NCI-H524 treated with DMSO at 0.1 percent for 48 hours (cell line): ENCODE measurements at regions not wholly inside any gene's neighbourhood (a gene's known extent, or its start where the extent isn't known, plus 50 kb on each side); places are given as distances from the start of the nearest gene placed in this dataset.
A peak's percentile ranks its signal among the peaks of the same experiment; 100 is the strongest.

Experiments used
- DNase-seq: peaks from one replicate; lab custom pipeline; 2025; lab: John Stamatoyannopoulos, UW

DNA sequence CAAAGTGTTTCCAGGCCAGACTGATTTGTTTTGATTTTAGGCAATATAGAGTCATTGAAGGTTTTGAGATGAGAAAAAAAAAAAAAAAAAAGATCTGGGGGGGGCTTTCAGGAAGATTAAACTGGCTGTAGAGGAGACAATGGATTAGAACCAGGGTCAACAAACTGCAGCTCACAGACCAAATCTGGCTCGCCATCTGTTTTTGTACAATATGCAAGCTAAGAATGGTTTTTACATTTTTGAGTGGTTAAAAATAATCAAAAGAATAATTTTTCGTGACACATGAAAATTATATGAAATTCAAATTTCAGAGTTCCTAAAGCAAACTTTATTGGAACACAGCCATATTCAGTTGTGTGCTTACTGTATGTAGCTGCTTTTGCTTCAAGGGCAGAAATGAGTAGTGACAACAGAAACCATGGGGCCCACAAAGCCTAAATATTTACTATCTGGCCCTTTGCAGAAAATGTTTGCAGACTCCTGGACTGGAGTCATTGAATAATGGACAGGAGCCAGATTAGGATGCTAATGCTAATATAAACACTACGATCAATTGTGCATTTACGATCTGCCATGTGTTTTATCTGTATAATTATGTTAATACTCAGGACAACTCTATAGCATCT lies 375.7 kb upstream of the DAB1 start:
- DNase-seq = no peak

DNA sequence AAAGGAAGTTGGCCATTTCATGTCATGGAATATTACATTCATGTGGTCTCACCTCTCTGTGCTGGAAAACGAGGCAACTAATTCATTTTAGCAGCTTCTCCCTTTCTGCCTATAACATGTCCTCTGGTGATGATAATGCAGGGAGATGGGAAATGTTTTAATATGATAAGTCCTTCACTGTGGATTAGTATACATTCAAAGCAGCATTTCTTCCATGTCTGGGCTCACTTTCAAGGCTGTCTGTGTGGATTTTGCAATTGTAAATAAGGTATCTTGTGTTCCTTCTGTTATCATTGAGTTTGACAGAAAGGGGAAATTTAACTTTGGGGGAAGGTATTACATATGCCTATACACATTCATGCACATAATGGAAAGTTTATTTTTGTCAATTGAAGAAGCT lies 374.7 kb upstream of the DAB1 start:
- DNase-seq = no peak

DNA sequence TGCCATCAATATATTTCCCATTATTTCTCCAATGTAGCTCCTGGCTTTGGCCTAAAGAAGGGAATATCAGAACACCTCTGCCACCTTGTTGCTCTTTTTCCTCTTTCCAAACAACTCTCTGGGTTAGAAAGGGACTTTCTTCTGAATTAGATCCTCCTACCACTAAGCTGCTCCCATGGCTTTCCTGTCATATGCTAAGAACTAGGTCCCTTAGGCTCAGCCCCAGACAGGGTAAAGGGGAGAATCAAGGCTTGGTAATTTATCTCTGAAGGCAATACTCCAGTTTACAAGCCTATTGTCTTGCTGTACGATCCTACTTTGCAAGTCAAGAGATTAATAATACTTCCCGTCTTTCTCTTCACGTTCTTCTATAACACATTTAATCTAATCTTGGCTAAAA lies 373.2 kb upstream of the DAB1 start:
- DNase-seq = no peak

DNA sequence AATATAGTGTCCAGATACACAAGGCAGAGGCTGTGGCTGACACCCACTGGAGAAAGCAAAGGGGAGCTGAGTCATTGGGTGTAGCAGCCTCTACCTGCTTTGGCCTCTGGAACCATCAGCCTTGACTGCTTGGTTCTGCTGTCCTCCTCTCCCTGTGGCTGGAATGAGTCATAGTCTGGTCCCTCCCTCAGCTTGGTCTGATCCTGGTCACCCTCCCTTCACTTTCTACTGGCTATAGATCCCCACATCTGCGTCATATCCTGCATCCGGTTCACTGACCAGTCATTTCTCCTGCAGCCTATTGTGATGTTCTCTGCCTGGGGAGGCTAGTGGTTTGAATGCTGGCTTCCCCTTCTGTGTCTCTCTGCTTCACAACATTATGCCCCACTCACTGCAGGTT lies 372.8 kb upstream of the DAB1 start:
- no peak for DNase-seq

DNA sequence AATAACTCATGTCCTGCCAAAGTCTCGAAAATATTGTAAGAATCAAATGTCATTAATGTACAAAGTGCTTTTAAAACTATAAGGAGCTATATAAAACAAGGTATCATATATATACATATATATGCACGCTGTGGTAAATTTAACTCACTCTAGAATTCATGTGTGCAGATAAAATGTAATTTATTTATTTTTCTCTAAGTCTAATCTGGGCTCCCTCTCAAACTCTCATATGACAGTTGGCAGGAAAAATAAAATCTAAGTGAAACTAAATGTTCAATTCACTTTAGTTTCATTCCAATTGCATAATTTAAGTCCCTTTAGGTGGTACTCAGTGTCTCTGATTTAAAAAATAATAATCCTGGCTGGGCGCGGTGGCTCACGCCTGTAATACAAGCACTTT lies 372.0 kb upstream of the DAB1 start:
- DNase-seq = no peak

DNA sequence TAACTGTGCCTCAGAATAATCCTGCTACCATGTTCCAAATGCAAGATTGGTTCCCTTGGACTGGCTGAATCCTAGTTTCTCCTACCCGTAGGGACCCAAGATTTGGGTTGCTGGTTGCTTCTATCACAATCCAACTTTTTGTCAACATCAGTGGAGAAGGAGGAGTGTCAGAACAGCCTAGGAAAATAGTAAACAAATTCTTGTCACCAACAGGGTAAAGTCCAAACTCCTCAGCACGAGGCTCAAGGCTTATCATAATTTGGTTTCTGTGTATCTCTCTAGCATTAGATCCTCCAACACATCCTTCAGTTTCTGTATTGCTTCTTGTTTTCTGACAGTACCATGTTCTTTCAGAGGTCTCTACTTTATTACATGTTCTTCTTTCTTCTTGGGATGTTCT lies 370.2 kb upstream of the DAB1 start:
- DNase-seq = no peak

DNA sequence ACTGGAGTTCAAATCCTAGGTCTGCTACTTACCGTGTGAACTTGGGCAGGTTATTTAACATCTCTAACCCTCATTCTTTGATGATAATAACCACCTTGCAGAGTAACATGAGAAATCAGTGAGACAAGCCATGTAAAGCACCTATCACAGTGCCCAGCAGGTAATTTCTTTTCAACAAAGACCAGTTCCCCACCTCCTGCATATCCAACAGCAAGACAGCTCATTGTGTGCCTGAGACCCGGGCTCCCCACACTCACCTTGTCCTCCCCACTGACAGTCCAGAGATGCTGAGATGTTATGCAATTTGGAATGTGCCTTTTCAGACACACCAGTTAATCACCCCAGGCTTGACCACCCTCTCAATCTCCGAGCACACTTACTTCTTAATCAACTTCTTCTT lies 367.6 kb upstream of the DAB1 start:
- DNase-seq = no peak

DNA sequence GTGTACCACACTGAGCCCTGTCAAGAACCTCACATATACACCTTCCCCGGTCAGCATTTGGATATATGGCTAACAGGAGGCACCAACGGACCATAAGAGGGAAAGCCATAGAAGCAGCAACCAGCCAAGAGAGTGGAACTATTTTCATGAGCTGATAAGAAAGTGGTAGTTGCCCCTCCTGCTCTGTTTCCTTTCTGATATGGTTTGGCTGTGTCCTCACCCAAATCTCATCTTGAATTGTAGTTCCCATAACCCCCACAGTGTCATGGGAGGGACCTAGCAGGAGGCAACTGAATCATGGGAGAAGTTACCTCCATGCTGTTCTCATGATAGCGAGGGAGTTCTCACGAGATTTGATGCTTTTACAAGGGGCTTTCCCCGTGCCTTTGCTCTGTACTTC lies 366.1 kb upstream of the DAB1 start:
- DNase-seq = no peak

DNA sequence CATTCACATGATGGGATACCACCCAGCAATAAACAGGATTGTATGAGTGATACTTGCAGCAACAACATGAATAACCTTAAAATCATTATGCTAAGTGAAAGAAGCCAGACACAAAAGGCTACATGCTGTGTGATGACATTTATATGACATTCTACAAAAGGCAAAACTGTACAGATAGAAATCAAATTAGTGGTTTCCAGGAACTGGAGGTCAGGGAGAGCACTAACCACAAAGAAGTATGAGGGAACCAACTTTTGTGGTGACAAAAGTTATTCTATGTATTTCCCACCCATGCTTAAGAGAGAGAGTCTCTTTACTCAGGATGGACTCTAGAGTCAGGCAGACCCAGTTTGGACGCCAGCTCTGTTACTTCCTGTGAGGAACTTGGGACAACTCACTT lies 364.5 kb upstream of the DAB1 start:
- DNase-seq = no peak

DNA sequence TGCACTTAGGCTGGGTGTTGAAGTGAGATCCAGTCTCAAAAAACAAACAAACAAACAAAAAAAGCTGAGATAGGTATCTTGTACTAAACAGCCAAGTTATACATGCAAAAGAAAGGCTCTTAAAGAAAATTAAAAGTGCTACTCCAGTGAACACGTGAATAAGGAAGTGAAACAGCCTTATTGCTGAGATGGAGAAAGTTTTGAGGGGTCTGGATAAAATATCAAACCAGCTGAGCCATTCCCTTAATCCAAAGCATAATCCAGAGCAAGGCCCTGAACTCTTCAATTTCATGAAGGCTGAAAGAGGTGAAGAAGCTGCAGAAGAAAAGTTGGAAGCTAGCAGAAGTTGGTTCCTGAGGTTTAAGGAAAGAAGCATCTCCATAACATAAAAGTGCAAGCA lies 360.5 kb upstream of the DAB1 start:
- DNase-seq = no peak

DNA sequence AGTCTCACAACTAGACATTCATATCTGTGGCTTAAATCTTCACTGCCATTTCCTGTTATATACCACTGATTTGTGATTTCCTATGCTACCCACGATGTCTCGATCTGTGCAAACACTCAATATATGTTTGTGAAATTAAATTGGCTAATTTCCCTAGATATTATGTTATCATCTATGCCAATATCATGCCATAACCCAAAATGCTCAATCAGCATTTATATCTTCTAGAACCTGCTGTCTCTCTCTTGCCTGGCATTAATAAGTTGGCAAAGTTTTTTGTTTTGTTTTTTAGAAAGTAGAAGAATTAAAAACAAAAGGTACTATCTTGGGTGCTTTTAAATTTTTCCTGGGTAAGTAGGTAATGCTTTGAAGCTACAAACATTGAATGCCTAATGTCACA lies 358.5 kb upstream of the DAB1 start:
- no peak for DNase-seq

DNA sequence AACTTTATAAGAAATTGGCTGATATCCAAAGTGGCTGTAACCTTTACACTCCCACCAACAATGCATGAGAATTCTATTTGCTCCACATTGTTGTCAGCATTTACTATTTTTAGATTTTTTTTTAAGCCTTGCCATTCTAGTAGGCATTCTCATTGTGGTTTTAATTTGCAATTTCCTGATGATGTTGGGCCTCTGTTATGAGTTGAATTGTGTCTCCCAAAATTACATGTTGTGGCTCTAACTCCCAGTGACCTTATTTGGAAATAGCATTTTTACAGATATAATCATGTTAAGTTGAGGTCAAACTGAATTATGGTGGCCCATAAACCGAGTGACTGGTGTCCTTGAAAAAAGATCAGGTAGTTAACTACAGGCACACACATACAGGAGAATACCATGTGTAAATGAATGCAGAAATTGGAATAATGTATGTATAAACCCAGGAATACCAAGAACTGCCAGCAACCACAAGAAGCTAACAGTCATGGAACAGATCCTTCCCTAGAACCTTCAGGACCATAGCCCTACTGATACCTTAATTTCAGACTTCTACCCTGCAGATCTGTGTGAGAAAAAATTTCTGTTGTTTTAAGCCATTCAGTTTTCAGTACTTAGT lies 348.8 kb upstream of the DAB1 start:
- no peak for DNase-seq

DNA sequence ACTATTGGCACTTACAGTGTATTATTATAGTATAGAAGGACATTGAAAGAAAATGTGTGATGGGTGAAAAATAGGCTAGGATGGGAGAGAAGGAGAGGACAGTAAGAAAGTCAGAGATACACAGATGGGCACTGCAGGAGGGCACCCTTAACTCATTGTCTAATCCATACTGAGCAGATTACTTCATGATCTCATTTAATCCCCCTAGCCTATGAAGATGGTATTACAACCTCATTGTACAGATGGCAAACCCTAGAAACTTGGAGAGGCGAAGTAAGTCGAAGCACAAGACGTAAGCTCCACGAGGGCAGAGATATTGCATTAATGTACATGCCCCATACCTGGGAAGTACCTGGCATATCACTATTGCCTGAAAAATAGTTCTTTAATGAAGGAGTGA lies 346.9 kb upstream of the DAB1 start:
- peak; percentile 90 for DNase-seq

DNA sequence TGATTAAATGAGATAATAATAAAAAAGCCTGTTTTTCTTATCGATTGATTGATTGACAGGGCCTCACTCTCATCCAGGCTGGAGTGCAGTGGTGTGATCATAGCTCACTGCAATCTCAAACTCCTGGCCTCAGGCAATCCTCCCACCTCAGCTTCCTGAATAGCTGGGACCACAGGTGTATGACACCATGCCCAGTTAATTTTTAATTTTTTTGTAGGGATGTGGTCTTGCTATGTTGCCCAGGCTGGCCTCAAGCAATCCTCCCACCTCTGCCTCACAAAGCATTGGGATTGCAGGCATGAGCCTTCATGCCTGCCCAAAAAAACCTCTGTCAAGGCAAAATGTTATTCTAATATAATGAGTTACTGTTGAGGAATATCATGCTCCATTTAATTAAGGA lies 346.4 kb upstream of the DAB1 start:
- DNase-seq = no peak

DNA sequence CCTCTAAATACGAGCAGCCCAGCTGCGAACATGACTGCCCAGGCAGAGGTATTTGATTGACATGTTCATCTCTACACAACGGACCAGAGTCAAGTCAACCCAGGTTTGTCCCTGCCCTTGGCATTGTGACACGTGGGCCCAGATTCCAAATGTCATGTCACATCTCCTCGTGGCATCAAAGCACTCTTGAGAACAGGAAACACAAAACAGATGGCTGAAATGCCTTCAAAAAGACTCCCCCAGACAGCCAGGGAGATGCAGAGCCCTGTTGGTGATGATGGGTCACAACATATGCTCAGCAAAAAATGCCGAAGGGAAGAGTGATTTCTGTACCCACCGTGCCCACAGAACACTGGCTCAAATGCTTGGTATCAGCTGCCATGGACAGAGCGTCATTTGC lies 337.8 kb upstream of the DAB1 start:
- no peak for DNase-seq

DNA sequence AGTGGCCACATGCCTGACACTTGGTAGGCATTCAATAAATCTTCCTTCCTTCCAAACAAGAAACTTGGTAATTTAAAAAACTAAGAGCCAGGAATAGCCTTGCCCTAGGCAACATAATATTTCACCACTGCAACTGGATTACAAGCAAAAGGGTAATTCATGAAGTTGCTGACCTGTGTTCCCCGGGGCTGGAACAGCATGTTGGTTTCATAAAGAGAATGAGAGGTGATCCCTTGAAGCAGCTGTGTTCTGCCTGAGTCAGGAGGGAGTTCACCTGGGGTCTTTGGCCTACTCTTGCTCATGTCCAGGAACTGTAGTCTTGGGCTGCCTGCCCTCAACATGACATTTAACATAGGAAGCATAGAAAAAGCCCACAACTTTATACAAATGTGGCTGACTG lies 329.0 kb upstream of the DAB1 start:
- DNase-seq = no peak

DNA sequence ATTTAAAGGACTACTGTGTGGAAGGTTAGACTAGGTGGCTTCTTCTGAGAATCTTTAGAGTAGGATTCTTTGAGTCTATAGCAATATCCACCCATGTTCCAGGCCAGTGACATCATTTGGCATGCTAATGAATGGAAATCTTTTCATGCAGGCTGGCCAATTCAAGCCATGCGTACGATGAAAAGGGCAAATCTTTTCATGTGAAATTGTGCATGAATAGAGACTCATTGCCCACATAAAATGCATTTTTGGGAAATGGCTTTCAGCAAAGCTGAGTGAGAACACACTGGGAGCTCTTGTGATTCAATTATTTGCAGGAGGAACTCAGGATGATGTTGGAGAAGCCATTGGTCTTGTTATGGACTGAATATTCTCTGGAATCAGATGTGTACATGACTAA lies 324.9 kb upstream of the DAB1 start:
- no peak for DNase-seq

DNA sequence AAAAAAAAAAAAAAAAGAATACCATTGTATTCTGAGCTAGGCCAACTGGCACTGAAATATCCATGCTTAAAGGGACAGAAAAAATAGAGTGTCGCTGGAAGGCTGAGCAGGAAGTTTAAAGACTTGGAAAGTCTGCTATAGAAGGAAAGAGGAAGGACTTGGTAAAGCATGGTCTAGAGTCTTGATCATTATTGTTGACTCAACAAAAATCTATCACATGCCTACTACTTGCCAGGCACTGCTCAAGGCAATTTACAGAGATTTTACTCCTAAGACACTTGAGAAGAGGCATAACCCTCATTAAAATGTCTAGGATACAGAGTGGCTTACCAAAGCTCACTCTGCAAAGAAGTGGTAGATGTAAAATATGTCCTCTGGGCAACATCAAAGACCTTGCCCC lies 324.0 kb upstream of the DAB1 start:
- no peak for DNase-seq

DNA sequence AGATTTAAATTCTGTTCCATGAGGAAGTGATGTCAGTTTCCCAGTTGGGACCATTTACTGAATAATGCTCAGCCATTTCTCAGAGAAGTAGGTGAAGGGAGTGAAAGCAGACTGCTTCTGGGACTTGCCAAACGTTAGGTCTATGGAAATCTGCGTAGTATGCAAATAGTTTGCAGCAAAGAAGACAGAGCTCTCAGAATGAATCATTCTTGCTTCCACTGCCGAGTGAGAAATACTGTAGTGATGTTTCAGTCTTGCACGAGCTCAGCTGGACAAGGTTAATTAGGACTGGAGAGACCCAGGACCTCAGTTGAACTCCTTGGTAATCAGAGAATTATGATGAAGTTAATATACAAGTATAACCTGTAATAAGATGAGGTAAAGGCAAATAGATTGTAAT lies 317.7 kb upstream of the DAB1 start:
- no peak for DNase-seq

DNA sequence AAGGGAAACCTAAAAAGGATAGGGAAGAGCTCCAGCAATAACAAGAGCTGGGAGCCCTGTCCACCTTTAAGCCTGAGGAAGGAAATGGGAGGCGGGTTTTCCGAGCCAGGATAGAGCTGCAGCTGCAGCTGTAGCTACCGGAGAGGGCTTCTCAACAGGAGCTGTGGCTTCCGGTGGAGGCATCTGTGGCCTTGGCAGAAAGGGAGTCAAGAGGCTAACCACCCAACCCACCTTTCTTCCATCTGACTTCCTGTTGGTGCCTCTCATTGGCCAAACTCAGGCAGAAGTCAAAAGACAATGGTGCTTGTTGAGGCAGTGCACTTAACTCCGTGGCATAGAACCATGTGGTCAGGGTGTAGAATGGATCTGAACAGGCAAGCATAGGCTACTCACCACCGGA lies 313.1 kb upstream of the DAB1 start:
- DNase-seq = no peak

DNA sequence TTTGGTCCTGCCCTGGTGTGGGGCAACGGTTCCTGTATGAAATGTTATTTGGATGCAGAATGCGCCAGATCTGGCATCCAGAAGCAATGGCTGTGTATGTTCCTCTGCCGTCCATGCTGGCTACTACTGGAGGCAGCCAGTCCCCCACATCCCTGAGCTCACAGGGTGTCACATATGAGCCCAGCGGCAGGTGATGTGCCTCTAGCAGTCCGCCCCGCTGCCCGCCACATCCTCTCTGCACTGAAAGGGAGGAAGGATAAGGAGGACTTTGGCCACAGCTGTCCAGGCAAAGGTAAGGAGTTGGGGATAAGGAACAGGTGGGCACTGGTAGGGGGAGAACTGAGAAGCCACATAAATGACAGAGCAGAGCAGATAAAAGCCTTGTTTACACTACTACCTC lies 305.3 kb upstream of the DAB1 start:
- no peak for DNase-seq

DNA sequence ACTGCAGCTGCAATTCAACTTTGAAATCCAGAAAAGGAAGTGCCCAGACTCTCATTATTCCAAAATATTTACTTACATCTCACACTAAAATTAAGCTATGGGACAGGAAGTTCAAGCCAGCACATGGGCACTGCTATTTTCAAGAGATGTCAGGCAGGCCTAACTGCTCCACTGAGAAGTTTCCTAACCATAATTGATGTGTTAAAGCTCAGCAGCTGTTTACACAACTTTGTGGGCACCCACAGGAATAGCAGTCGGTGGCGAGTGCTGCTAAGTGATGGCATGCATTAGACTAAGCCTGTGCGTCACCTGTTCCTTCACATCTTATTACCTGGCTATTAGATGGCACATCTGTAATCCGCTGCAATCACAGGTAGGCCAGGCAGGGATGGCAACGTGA lies 303.3 kb upstream of the DAB1 start:
- no peak for DNase-seq

DNA sequence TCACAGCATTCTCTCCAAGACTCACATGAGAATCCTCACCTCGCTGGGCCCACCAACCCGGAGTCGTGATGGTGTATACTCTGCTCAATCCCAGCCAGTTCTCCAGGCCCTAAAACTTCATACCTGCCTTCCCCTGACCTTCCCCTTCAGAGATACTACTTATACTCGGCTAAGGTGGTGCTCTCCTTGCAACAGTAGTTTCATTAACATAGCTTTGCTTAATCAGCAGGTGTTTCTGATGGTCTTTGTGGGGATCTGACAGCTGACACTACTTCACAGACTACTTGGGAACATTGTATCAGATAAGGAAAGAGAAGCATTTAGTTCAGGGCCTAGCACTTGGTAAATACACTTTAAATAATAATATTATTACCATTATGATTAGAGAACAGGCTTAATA lies 301.5 kb upstream of the DAB1 start:
- DNase-seq = no peak

DNA sequence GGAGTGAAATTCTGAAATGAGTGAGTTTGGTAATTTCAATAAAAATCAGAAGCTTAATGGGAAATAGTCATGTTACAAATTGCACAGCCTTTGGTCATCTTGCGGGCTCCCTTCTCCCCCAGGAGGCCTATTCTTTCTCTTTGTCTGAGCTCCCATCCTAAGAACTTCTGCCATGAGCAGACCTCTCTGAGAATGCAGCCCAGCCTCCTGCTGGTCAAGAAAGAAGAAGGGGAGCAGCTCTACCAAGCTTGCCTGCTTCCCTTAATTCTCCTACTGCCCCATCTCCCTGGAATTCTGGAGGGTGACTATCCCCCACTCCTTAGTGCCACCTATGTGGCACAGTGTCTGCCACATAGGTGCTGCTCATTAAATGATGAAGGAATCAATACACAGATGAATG lies 300.7 kb upstream of the DAB1 start:
- DNase-seq = no peak
